HEK293 (cell line): ENCODE measurements at regions not wholly inside any gene's neighbourhood (a gene's known extent, or its start where the extent isn't known, plus 50 kb on each side); places are given as distances from the start of the nearest gene placed in this dataset.

Experiments
- PRDM1 ChIP-seq: fragments of 450-650 bp; formaldehyde crosslinking; IDR thresholded peaks from 2 replicates; pipeline ENCODE4; 2016; ENCODE audit warnings: missing biosample characterization, missing genetic modification characterization
- SCRT1 ChIP-seq: fragments of 450-650 bp; formaldehyde crosslinking; IDR thresholded peaks from 2 replicates; pipeline ENCODE4 v1.5.1; 2016; ENCODE audit warnings: missing biosample characterization, missing genetic modification characterization, borderline replicate concordance
- ZBTB1 ChIP-seq: fragments of 450-650 bp; formaldehyde crosslinking; IDR thresholded peaks from 2 replicates; pipeline ENCODE4 v1.5.1; 2016; ENCODE audit warnings: missing biosample characterization, missing genetic modification characterization
- ZBTB49 ChIP-seq: fragments of 450-650 bp; formaldehyde crosslinking; IDR thresholded peaks from 2 replicates; pipeline ENCODE4 v1.5.1; 2016; ENCODE audit warnings: missing biosample characterization, missing genetic modification characterization, low read depth
- ZNF175 ChIP-seq: fragments of 450-650 bp; formaldehyde crosslinking; IDR thresholded peaks from 2 replicates; pipeline ENCODE4 v1.5.1; 2016; ENCODE audit warnings: missing biosample characterization, missing genetic modification characterization
- ZNF274 ChIP-seq, 2 experiments: fragments of 200-500 bp in 1 of 2; fragments of 450-650 bp in 1 of 2; sonication (Bioruptor generic) in 1 of 2; formaldehyde crosslinking in 1 of 2; IDR thresholded peaks; 2 replicates each; pipeline versions ENCODE4 v1.5.1 to v1.6.1; 2014 to 2016; ENCODE audit warnings: borderline replicate concordance in 1 of 2, inconsistent platforms in 1 of 2, low read length in 1 of 2, missing biosample characterization in 1 of 2, missing genetic modification characterization in 1 of 2
- ZNF311 ChIP-seq: fragments of 450-650 bp; formaldehyde crosslinking; IDR thresholded peaks from 2 replicates; pipeline ENCODE4 v1.5.1; 2017; ENCODE audit warnings: missing biosample characterization, missing genetic modification characterization, borderline replicate concordance
- ZNF48 ChIP-seq: fragments of 450-650 bp; formaldehyde crosslinking; IDR thresholded peaks from 2 replicates; pipeline ENCODE4 v1.5.1; 2016; ENCODE audit warnings: missing biosample characterization, missing genetic modification characterization
- ZNF629 ChIP-seq: fragments of 450-650 bp; formaldehyde crosslinking; IDR thresholded peaks from 2 replicates; pipeline ENCODE4 v1.5.1; 2017; ENCODE audit warnings: missing biosample characterization, missing genetic modification characterization
- TF ChIP-seq, protein P1 (sequence below): fragments of 450-650 bp; formaldehyde crosslinking; IDR thresholded peaks from 2 replicates; pipeline ENCODE4 v1.5.1; 2016; ENCODE audit warnings: missing biosample characterization, missing genetic modification characterization
- TF ChIP-seq, protein P2 (sequence below): fragments of 450-650 bp; formaldehyde crosslinking; IDR thresholded peaks from 2 replicates; pipeline ENCODE4 v1.5.1; 2016; ENCODE audit warnings: missing biosample characterization, missing genetic modification characterization
- TF ChIP-seq, protein P3 (sequence below): fragments of 450-650 bp; formaldehyde crosslinking; IDR thresholded peaks from 2 replicates; pipeline ENCODE4 v1.5.1; 2016; ENCODE audit warnings: missing biosample characterization, missing genetic modification characterization

GRCh38 chr5:57102189-57102904 is 71.5 kb upstream of the GPBP1 start:
- TF ChIP-seq, protein P1, sequence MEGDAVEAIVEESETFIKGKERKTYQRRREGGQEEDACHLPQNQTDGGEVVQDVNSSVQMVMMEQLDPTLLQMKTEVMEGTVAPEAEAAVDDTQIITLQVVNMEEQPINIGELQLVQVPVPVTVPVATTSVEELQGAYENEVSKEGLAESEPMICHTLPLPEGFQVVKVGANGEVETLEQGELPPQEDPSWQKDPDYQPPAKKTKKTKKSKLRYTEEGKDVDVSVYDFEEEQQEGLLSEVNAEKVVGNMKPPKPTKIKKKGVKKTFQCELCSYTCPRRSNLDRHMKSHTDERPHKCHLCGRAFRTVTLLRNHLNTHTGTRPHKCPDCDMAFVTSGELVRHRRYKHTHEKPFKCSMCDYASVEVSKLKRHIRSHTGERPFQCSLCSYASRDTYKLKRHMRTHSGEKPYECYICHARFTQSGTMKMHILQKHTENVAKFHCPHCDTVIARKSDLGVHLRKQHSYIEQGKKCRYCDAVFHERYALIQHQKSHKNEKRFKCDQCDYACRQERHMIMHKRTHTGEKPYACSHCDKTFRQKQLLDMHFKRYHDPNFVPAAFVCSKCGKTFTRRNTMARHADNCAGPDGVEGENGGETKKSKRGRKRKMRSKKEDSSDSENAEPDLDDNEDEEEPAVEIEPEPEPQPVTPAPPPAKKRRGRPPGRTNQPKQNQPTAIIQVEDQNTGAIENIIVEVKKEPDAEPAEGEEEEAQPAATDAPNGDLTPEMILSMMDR: no peak
- TF ChIP-seq ZNF175 (tag by site-specific recombination) (no peak), ZNF311 (tag by site-specific recombination) (no peak), ZNF629 (tag by site-specific recombination) (no peak), ZBTB1 (no peak), PRDM1 (no peak), ZNF48 (tag by site-specific recombination) (no peak), ZBTB49 (tag by site-specific recombination) (no peak), SCRT1 (no peak), ZNF274 (IDR thresholded peaks at IDR 0.05; ENCODE audit: low read length) (no peak), ZNF274 (tag by site-specific recombination; IDR thresholded peaks at IDR 0.05; ENCODE audit: borderline replicate concordance) (no peak)
- TF ChIP-seq, protein P2, sequence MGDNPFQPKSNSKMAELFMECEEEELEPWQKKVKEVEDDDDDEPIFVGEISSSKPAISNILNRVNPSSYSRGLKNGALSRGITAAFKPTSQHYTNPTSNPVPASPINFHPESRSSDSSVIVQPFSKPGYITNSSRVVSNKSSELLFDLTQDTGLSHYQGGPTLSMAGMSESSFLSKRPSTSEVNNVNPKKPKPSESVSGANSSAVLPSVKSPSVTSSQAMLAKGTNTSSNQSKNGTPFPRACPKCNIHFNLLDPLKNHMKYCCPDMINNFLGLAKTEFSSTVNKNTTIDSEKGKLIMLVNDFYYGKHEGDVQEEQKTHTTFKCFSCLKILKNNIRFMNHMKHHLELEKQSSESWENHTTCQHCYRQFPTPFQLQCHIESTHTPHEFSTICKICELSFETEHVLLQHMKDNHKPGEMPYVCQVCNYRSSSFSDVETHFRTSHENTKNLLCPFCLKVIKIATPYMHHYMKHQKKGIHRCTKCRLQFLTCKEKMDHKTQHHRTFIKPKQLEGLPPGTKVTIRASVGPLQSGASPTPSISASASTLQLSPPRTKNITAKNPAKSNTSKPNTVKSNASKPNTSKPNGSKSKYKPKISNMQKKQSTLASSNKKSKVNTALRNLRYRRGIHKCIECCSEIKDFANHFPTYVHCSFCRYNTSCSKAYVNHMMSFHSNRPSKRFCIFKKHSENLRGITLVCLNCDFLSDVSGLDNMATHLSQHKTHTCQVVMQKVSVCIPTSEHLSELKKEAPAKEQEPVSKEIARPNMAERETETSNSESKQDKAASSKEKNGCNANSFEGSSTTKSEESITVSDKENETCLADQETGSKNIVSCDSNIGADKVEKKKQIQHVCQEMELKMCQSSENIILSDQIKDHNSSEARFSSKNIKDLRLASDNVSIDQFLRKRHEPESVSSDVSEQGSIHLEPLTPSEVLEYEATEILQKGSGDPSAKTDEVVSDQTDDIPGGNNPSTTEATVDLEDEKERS: no peak
- TF ChIP-seq, protein P3, sequence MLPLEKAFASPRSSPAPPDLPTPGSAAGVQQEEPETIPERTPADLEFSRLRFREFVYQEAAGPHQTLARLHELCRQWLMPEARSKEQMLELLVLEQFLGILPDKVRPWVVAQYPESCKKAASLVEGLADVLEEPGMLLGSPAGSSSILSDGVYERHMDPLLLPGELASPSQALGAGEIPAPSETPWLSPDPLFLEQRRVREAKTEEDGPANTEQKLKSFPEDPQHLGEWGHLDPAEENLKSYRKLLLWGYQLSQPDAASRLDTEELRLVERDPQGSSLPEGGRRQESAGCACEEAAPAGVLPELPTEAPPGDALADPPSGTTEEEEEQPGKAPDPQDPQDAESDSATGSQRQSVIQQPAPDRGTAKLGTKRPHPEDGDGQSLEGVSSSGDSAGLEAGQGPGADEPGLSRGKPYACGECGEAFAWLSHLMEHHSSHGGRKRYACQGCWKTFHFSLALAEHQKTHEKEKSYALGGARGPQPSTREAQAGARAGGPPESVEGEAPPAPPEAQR (tag by site-specific recombination): no peak
